Fibroblast of skin of back (primary cell): ENCODE measurements at regions not wholly inside any gene's neighbourhood (a gene's known extent, or its start where the extent isn't known, plus 50 kb on each side); places are given as distances from the start of the nearest gene placed in this dataset.
"Not testable (repeated sequence)": the region's sequence is repeated elsewhere in the genome, so short reads cannot be mapped to it uniquely, and the experiment has no call there.

Experiments used
- DNase-seq: peaks from one replicate; pipeline ENCODE4 v3.0.0-alpha.2; 2013

DNA sequence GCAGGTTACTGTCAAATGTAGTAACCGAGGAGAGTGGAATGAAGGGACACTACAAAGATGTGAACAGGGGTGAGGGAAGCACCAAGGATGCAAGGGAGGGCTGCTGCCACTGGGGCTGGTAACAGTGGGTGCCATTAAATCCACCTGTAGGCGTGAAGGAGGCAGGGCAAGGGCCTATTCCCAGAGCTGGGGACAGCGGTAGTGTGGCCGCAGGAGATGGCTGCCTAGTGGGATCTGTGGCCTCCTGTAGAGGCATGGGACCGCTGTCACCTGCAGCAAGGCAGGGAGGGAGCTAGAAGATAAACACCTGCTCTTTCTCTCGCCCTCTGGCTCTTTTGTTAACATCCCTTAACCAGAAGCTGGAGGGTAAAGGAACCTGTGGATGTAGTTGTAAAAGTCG is 80.5 kb upstream of the CNIH3 start:
- no peak for DNase-seq

DNA sequence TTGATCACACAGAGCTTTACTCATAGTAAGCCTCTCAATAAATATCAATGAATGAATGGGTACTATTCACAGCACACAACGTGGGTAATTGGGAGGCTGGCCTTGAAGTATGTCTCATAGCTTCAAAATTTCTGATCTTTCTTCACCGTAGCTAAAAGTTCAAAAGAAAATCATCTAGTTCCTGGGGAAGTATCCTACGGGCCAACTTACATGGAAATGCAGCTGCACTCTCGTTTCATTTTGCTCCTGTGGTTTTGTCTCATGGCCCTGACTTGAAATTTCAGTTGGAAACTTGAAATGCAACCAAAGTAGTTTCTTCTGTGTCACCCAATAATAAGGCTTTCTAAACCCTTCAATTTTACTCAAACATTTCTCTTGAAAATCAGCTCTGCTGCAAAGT is 76.1 kb upstream of the CNIH3 start:
- no peak for DNase-seq

DNA sequence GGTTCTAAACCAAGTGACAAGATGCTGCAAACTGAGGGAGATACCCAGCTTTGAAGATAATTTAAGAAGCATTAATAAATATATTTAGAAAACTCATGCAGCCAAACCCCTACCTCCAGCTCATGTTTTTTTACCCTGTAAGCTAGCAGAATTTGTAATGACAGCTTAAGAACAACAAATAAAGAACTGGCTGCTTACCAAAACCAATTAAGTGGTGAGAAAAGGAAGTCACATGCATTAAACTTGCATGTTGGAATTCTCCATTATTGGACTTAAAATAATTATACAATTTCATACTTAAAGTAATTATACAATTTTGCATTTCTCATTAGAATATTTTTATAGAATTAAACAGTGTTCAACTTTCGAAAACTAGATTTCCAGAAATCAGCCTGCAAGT is 75.6 kb upstream of the CNIH3 start:
- no peak for DNase-seq

DNA sequence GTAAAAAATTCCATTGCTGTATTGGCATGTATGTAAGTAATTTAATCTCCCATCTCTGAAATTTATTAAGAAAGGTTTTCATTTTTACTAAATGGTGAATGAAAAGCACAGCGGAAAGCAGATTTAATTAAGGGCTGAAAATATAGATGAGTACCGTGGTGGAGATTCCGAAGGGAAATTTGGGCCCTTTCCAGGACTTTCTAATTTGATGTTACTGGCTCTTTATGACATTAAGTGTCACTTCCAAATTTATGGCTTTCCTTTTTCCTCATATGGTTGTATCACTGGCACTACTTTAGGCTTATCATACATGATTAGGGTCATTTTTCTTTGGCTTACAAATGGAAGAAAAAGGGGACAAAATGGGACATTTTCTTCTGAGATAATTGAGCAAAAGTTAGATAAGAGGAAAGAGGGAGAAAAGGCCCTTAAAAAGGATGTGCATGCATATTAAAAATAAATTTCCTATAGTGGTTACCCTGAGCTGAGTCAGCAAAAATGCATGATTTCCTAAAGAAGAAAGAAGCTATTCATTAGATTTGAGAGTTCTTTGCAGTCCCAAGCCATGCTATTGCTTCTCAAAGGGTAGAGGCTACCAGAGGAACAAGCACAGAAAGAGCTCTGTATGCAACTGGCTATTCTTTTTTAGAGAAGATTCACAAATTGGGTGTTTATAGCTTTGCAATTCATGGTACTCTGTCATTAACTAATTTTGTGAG is 74.9 kb upstream of the CNIH3 start:
- DNase-seq, result no peak

DNA sequence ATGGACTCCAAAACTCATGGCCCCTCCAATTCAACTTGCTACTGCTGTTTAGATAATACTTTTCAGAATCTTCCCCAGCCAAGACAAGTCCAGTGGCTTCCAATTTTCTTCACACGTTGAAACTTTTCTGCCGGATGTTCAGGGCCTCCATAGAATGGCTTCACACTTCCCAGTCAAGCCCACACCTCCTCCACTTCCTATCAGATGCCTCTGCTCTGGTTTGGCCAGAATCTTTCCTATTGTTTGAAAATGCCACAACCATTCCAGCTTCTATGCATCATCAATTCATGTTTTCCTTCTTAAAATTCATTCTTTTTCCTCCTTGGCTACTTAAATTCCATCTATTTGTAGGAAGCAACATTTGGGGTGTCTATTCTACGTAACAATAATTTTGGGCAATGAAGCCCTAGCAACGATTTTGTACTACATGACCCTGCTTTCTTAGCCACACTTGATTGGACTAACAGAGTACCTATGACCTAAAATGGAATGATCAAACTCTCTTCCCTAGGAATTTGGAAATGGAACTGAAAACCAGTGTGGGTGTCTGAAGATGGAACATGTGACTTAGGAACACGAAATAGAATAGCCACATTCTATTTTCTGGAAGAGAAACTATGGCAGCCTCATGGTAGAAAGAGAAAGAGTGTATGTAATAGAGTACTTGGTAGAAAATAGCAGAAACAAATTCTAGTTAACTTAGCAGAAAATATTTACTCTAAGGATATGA is 74.1 kb upstream of the CNIH3 start:
- peak; percentile 50 for DNase-seq

DNA sequence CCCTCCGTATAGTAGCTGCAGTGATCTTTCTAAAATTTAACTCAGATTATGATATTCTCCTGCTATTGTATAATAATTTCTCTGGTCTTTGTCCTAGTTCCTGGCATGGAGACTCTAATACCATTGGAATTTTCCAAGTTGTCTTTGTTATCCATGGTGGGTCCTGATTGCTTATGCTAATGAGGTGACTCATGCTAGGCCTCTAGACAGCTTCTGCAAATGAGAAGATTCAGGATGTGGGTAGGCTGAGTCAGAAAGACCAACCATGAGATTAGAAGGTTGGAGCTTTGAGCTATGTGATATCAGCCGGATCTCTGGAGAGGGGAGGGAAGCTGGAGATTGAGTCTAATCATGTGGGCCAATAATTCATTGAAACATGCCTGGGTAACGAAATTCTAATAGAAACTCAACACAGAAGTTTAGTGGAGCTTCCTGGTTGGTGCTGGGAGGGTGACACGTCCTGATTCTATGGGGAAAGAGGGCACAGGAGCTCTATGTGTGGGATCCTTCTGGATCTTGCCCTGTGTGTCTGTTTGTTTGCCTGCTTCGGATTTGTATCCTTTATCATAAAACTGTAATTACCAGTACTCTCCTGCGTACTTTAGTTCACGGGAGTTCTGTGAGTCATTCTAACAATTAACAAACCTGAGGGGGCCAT is 73.2 kb upstream of the CNIH3 start:
- peak; percentile 99 for DNase-seq

DNA sequence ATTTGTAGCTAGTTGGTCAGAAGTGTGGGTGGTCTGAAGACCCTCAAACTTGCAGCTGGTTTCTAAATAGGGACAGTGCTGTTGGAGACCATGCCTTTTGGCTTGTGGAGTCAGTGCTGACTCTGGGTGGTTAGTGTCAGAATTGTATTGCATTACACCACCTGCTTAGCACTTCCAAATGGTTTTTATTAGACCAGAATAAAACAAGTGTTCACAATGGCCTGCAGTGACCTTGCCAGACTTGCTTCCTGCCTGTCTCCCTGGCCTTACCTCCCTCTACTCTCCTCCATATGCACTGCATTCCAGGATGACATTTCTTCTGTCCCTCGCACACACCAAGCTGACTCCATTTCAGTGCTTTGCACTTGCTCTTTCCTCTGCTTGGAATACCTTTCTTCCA is 72.7 kb upstream of the CNIH3 start:
- peak; percentile 29 for DNase-seq

DNA sequence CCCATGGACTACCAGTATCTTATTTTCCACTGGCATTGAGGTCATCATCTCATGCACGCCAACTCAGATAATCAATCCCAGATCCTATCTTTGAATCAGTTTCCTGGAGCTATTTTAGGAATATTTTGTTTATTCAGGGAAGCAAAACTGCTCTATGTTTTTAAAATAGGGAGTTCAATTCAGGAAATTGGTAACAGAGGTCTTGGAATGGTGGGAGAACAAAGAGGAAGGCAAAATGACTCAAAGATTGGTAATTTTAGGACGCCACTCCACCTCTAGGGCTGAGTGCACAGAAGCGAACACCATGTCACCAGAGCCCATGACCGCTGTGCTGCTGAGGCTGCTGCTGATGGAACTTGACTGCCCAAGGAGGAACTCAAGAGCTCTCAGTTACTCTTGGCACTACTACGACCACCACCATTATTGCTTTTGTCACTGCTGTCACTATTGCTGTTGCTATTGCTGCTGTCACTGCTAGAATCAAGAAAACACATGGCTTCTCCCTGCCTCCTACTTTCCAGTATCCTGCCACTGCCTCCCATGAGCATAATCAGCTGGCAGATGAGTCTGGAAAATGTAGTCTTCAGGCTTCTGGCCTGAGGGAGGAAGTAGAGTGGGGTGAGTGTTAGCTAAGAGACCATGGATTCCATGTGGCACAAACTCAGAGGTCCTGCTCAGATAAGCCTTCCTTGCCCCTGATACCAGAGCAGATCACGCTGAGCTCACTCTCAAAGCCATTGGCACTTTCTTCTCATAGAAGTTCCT is 71.6 kb upstream of the CNIH3 start:
- DNase-seq, result peak; percentile 77

DNA sequence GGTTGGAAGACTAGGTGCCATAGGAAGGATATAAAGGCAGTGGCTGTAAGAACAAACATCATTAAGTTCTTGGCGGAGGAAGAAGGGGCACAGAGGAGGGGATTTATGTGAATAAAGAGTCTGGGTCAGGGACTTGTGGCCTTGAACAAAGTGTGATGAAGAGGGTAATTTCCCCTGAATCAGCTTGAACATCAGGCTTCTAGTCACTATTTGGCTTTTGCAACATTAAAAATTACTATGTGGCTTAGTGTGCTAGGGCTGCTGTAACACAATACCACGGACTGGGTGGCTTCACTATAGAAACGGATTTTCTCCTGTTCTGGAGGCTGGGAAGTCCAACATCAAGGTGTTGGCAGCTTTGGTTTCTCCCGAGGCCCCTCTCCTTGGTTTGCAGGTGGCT is 70.5 kb upstream of the CNIH3 start:
- DNase-seq, result no peak

DNA sequence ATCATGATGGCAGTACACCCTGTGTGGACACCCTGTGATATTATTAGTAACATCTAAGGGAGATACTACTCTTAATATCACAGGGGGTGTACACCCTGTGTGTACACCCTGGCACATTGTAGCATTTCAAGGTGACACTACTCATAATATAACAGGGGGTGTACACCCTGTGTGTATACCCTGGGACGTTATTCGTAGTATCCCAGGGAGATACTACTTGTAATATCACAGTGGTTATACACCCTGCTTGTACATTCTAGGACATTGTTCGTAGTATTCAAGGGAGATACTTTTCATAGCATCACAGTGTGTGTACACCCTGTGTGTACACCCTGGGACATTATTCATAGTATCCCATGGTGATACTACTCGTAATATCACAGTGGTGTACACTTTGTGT is 67.4 kb upstream of the CNIH3 start:
- DNase-seq, result no peak

DNA sequence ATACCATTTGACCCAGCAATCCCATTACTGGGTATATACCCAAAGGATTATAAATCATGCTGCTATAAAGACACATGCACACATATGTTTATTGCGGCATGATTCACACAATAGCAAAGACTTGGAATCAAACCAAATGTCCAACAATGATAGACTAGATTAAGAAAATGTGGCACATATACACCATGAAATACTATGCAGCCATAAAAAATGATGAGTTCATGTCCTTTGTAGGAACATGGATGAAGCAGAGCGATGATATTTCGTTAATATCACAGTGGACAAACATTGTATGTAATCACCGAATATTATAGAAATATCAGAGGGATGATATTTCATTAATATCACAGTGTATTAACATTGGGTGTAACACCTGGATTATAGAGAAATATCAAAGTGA is 64.9 kb upstream of the CNIH3 start:
- DNase-seq, result not testable (repeated sequence)

DNA sequence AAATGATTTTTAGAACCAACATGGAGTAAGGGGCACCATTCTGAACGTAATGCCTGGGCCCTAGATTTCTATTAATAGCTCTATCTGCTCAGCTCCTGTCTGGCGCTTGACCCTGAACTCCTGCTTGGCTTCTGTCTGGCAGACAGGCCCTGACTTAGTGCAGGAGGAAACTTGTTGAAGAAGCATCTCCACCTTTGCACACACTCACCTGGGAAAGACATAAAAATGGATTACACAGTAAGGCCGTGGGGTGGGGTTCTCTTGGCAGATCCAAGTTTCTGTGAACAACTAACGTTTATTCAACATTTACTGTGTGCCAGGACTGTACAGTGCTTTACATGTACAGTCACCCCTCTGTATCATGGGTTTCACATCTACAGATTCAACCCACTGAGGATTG is 62.1 kb upstream of the CNIH3 start:
- DNase-seq, result no peak

DNA sequence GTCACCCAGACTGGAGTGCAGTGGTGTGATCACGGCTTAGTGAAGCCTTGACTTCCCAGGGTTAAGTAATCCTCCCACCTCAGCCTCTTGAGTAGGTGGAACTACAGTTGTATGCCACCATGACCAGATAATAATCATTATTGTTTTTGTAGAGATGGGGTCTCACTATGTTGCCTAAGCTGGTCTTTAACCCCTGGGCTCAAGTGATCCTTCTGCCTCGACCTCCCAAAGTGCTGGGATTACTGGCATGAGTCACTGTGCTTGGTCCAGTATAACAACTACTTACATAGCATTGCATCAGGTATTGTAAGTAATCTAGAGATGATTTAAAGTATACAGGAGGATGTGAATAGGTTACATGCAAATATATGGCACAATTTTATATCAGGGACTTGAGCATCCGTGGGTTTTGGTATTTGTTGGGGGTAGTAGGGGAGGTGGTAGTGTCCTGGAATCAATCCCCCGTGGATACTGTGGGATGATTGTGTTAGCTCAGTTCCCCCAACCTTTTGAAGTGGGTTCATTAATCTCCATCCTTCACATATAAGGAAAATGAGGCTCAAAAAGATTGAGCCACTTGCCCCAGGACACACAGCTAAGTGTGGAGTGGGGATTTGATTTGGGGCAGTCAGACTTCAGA is 61.4 kb upstream of the CNIH3 start:
- no peak for DNase-seq

DNA sequence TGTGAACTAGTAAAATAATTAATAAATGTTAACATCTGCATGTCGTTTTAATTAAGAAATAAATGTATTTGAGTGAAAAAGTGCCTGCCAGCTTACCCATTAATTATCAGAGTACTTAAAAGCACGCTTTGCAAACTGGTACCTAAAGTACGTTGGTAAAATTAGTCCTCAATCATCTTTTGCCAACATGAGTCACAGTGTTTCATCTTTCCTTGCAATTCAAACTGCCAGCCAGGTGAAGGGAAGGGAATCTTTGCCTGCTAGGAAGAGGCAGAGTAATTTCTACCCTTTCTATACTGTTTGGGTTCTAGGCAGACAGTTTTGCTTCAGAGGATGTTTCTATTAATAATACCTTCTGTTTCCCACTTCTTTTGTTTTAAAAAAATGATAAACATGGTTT is 57.2 kb upstream of the CNIH3 start:
- no peak for DNase-seq

DNA sequence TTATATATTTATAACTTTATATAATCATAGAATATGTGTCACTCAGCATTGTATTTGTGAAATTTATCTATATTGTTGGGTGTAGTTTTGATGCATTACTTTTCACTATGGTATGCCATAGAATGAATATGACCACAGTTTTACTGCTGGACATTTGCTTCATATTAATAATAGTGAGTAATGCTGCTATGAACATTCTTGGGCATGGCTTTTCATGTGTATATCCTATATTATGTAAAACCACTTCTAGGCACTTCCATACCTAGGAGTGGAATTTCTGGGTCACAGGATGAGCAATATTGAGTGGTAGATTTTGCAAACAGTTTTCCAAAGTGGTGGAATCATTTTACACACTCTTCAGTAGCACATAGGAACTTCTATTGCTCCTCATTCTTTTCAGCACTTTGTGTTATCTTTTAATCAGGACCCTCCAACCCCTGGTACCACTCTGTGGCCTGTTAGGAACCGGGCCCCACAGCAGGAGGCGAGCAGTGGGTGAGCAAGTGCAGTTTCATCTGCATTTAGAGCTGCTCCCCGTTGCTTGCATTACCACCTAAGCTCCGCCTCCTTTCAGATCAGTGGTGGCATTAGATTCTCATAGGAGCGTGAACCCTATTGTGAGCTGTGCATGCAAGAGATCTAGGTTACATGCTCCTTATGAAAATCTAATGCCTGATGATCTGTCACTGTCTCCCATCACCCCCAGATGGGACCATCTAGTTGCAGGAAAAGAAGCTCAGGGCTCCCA is 56.0 kb upstream of the CNIH3 start:
- DNase-seq, result peak; percentile 86

DNA sequence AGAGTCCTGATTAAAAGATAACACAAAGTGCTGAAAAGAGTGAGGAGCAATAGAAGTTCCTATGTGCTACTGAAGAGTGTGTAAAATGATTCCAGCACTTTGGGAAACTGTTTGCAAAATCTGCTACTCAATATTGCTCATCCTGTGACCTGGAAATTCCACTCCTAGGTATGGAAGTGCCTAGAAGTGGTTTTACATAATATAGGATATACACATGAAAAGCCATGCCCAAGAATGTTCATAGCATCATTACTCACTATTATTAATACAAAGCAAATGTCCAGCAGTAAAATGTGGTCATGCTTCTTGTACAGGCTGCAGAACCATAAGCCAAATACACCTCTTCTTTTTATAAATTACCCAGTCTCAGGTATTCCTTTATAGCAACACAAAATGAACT is 53.2 kb upstream of the CNIH3 start:
- not testable (repeated sequence) for DNase-seq

DNA sequence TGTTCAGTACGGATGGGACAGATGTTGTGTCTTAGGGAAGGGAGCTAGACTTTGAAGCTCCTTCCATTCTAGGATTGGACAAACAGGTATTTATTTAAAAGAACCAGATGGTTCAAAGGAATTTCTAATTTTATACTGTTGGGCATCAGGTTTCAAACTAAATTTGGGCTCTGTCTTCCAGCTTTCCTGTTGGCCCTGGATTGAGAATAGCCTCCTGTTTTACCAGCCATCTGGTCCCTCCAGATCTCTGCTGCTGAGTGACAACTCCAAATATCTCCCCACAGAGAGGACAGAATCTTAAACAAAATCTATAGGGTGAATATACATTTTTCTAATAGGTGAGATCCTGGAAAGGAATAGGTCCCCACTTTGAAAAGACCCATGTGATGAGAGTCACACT is 52.5 kb upstream of the CNIH3 start:
- no peak for DNase-seq

DNA sequence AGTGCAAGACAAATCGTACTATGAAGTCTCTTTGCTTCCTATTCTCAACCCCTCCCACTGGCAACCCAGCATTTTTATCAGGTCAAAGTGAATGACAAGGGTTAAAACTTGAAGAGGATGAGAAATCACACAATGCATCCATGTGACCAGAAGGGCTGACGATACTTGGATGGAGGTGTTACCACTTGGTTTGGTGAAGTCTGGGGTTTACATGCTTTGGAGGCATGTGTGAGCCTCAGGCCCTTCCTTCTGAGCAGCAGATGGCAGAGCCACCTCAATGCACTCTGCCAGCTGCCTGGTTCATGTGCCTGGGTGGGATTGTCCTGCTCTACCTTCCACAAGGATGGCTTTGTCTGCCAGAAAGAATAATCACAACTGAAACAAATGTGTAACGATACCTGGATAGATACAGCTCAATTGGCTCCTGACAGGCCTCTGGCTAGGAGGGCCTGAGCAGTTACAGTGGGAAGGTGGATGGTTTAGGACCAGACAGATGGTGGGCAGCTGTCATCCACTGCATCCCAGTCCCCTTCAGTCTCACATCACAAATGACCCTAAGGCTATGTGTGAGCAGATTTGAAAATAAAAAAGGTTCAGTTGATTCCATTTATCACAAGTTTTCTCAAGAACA is 51.5 kb upstream of the CNIH3 start:
- DNase-seq, result no peak

DNA sequence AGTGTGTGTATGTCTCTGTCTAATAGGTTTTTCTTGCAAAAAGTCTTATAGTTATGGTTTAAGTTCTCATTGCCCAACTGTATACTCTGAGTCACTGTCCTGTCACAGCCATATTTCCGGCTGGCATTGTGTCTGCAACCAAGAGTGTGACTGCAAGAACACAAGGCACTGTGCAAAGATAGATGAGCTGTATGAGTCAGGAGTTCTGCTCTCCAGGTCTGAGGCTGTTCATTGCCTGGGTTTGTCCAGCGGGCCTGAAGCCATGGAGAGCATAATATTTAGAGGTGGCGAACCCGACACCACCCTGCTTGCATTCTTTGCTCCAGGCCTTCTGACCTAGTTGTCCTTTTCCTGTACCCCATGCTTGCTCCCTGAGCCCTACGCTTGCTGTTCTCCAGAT is 50.9 kb upstream of the CNIH3 start:
- peak; percentile 95 for DNase-seq

DNA sequence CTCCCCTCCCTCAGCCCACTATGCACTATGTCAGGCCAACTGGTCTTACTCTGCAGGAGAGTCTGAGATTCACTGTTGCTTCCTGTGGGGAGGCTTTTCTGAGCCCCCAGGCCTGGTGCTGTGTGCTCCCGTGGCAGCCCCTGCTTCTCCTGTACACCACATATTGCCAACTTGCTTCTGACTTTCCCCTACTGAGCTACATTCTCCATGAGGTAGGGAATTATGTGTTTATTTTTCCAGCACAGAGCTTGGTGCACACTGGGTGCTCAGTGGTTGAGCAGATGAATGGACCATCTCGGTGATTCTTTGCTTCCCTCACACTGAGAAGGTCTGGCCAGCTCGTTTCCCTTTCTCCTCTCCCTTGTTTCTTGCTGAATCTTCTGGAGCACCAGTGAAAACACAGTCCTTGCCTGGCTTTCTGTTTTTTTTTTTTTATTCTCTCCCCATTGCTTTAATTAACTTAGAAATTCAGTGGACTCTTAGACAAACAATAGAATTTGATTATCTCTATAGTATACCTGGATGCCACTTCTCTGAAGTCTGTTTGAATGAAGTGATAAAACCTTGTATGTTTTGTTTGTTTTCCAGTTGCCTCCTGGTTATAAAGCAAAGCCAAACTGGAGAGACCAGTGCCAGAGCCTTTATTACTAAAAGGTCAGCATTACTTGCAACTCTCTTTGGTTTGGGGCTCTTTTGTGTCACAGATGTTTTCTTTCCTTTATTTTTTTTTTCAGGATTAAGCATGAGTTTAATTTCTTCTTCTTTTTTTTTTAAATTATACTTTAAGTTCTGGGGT is 50.3 kb upstream of the CNIH3 start:
- no peak for DNase-seq
